SK-N-MC (cell line): ENCODE measurements at regions not wholly inside any gene's neighbourhood (a gene's known extent, or its start where the extent isn't known, plus 50 kb on each side); places are given as distances from the start of the nearest gene placed in this dataset.

ENCODE experiments used
- DNase-seq: peaks from one replicate; pipeline ENCODE4 v3.0.0-alpha.2; 2011; ENCODE audit warnings: low read depth, low spot score
- H3K27ac ChIP-seq: fragments of 200-600 bp; sonication (generic); 2 replicates; pipeline ENCODE4 v1.5.1; 2016; ENCODE audit warnings: mixed run types
- H3K36me3 ChIP-seq: fragments of 200-600 bp; sonication (generic); 2 replicates; pipeline ENCODE4 v1.6.1; 2017; ENCODE audit warnings: antibody characterized with exemption, low read length, mixed read lengths; ENCODE audit not compliant: insufficient read depth
- H3K4me3 ChIP-seq: fragments of 200-600 bp; sonication (generic); 2 replicates; pipeline ENCODE4 v1.5.1; 2016
- H3K9ac ChIP-seq: fragments of 200-600 bp; sonication (generic); 2 replicates; pipeline ENCODE4 v1.8.0; 2017; ENCODE audit warnings: mixed run types, mixed read lengths; ENCODE audit not compliant: insufficient read length
- H3K9me3 ChIP-seq: fragments of 200-600 bp; sonication (generic); 2 replicates; pipeline ENCODE4 v1.6.1; 2017; ENCODE audit warnings: low read depth, mild to moderate bottlenecking, antibody characterized with exemption, low read length, moderate library complexity, mixed read lengths
- EZH2 ChIP-seq: fragments of 200-600 bp; sonication (generic); IDR thresholded peaks from one replicate; pipeline ENCODE4 v1.6.1; 2017; ENCODE audit warnings: antibody characterized with exemption
- FOXP2 ChIP-seq: optimal IDR thresholded peaks from 2 replicates; pipeline ENCODE3; 2011; ENCODE audit warnings: mild to moderate bottlenecking, moderate library complexity; ENCODE audit not compliant: insufficient read depth; ENCODE audit errors: extremely low read length, control extremely low read depth
- POLR2AphosphoS5 ChIP-seq: IDR thresholded peaks from 2 replicates; pipeline ENCODE4 v1.6.1; 2012; ENCODE audit warnings: mild to moderate bottlenecking, low read depth, low read length, borderline replicate concordance

- Histone ChIP-seq H3K36me3 (no peaks in the 10 kb centered on the region), H3K27ac (no peak overlapping the region), H3K9me3 (no peaks in the 10 kb centered on the region), H3K4me3 (no peak overlapping the region), H3K9ac (no peak overlapping the region)
- TF ChIP-seq POLR2AphosphoS5: no peak
- no peak for TF ChIP-seq EZH2
- TF ChIP-seq FOXP2: no peak
- DNase-seq: no peak
Observed at GRCh38 chr2:228401065-228401912, 219.8 kb upstream of the SPHKAP start.

- Histone ChIP-seq H3K36me3 (no peaks in the 10 kb centered on the region), H3K9me3 (no peaks in the 10 kb centered on the region), H3K4me3 (no peak overlapping the region), H3K27ac (no peak overlapping the region), H3K9ac (no peak overlapping the region)
- DNase-seq: no peak
- TF ChIP-seq EZH2: no peak
- TF ChIP-seq POLR2AphosphoS5: no peak
- TF ChIP-seq FOXP2: no peak
Observed at GRCh38 chr2:228387776-228388175, 206.3 kb upstream of the SPHKAP start.

- TF ChIP-seq EZH2 (no peak), FOXP2 (no peak), POLR2AphosphoS5 (no peak)
- H3K4me3 ChIP-seq: no peak overlapping the region
- no peaks in the 10 kb centered on the region for H3K36me3 ChIP-seq
- DNase-seq: no peak
- H3K9ac ChIP-seq: no peak overlapping the region
- H3K27ac ChIP-seq: no peak overlapping the region
- no peaks in the 10 kb centered on the region for H3K9me3 ChIP-seq
Observed at GRCh38 chr2:228378696-228379425, 197.4 kb upstream of the SPHKAP start.

GRCh38 chr2:228378233-228378632 lies 196.7 kb upstream of the SPHKAP start:
- no peak for DNase-seq
- TF ChIP-seq POLR2AphosphoS5: no peak
- no peak for TF ChIP-seq EZH2
- TF ChIP-seq FOXP2: no peak
- no peaks in the 10 kb centered on the region for H3K9me3 ChIP-seq
- H3K27ac ChIP-seq: no peak overlapping the region
- H3K4me3 ChIP-seq: no peak overlapping the region
- no peaks in the 10 kb centered on the region for H3K36me3 ChIP-seq
- H3K9ac ChIP-seq: no peak overlapping the region

- Histone ChIP-seq H3K9me3 (no peaks in the 10 kb centered on the region), H3K27ac (no peak overlapping the region), H3K4me3 (no peak overlapping the region), H3K9ac (no peak overlapping the region), H3K36me3 (no peaks in the 10 kb centered on the region)
- no peak for TF ChIP-seq EZH2
- no peak for TF ChIP-seq FOXP2
- no peak for TF ChIP-seq POLR2AphosphoS5
- no peak for DNase-seq
Observed at GRCh38 chr2:228377533-228377932, 196.0 kb upstream of the SPHKAP start.

GRCh38 chr2:228374741-228375140 lies 193.3 kb upstream of the SPHKAP start:
- H3K9ac ChIP-seq: no peak overlapping the region

GRCh38 chr2:228373191-228373590 lies 191.7 kb upstream of the SPHKAP start:
- Histone ChIP-seq H3K9ac (no peak overlapping the region), H3K4me3 (no peak overlapping the region), H3K9me3 (no peaks in the 10 kb centered on the region), H3K27ac (no peak overlapping the region), H3K36me3 (no peaks in the 10 kb centered on the region)
- no peak for DNase-seq
- TF ChIP-seq POLR2AphosphoS5 (no peak), EZH2 (no peak), FOXP2 (no peak)

More at GRCh38 chr2:228374741-228375140, 193.3 kb upstream of the SPHKAP start:
- no peak overlapping the region for H3K4me3 ChIP-seq
- DNase-seq: no peak
- no peaks in the 10 kb centered on the region for H3K36me3 ChIP-seq
- H3K9me3 ChIP-seq: no peaks in the 10 kb centered on the region
- TF ChIP-seq EZH2 (no peak), POLR2AphosphoS5 (no peak), FOXP2 (no peak)
- no peak overlapping the region for H3K27ac ChIP-seq

- Histone ChIP-seq H3K9ac (no peak overlapping the region), H3K9me3 (no peaks in the 10 kb centered on the region), H3K4me3 (no peak overlapping the region), H3K27ac (no peak overlapping the region), H3K36me3 (no peaks in the 10 kb centered on the region)
- TF ChIP-seq FOXP2: no peak
- no peak for TF ChIP-seq EZH2
- no peak for TF ChIP-seq POLR2AphosphoS5
- no peak for DNase-seq
Observed at GRCh38 chr2:228372212-228372611, 190.7 kb upstream of the SPHKAP start.
